Ishikawa (cell line): ENCODE measurements at regions not wholly inside any gene's neighbourhood (a gene's known extent, or its start where the extent isn't known, plus 50 kb on each side); places are given as distances from the start of the nearest gene placed in this dataset.

ENCODE experiments used
- CEBPB ChIP-seq: IDR thresholded peaks from 2 replicates; pipeline ENCODE4 v1.6.1; 2012
- CREB1 ChIP-seq: IDR thresholded peaks from 2 replicates; pipeline ENCODE4 v1.6.1; 2012; ENCODE audit warnings: low read depth
- EGR1 ChIP-seq: IDR thresholded peaks from 2 replicates; pipeline ENCODE4 v1.6.1; 2012
- EP300 ChIP-seq: IDR thresholded peaks from 2 replicates; pipeline ENCODE4 v1.6.1; 2012; ENCODE audit warnings: borderline replicate concordance
- FOXM1 ChIP-seq: IDR thresholded peaks from 2 replicates; pipeline ENCODE4 v1.6.1; 2012; ENCODE audit warnings: low read depth, borderline replicate concordance
- NFIC ChIP-seq: IDR thresholded peaks from 2 replicates; pipeline ENCODE4 v1.6.1; 2012
- RAD21 ChIP-seq: IDR thresholded peaks from 2 replicates; pipeline ENCODE4 v1.6.1; 2012; ENCODE audit warnings: low read depth
- REST ChIP-seq: IDR thresholded peaks from 2 replicates; pipeline ENCODE4 v1.6.1; 2012; ENCODE audit warnings: low read depth, mild to moderate bottlenecking
- TAF1 ChIP-seq: IDR thresholded peaks from 2 replicates; pipeline ENCODE4 v1.6.1; 2012; ENCODE audit warnings: low read depth, mild to moderate bottlenecking
- TCF12 ChIP-seq: IDR thresholded peaks from 2 replicates; pipeline ENCODE4 v1.6.1; 2012; ENCODE audit warnings: low read depth
- TEAD4 ChIP-seq: IDR thresholded peaks from 2 replicates; pipeline ENCODE4 v1.6.1; 2012
- YY1 ChIP-seq: IDR thresholded peaks from 2 replicates; pipeline ENCODE4 v1.6.1; 2012; ENCODE audit warnings: low read depth
- ZBTB7A ChIP-seq: IDR thresholded peaks from 2 replicates; pipeline ENCODE4 v1.6.1; 2012; ENCODE audit warnings: low read depth
- TF ChIP-seq, protein P1 (sequence below): IDR thresholded peaks from 2 replicates; pipeline ENCODE4 v1.6.1; 2012
- TF ChIP-seq, protein P2 (sequence below): IDR thresholded peaks from 2 replicates; pipeline ENCODE4 v1.6.1; 2012

- TF ChIP-seq RAD21, result no peak
- no peak for TF ChIP-seq CREB1
- no peak for TF ChIP-seq CEBPB
- TF ChIP-seq REST, result no peak
- no peak for TF ChIP-seq NFIC
- TF ChIP-seq ZBTB7A, result no peak
- TF ChIP-seq YY1, result no peak
- TF ChIP-seq, protein P1, sequence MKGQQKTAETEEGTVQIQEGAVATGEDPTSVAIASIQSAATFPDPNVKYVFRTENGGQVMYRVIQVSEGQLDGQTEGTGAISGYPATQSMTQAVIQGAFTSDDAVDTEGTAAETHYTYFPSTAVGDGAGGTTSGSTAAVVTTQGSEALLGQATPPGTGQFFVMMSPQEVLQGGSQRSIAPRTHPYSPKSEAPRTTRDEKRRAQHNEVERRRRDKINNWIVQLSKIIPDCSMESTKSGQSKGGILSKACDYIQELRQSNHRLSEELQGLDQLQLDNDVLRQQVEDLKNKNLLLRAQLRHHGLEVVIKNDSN, result no peak
- TF ChIP-seq FOXM1, result no peak
- TF ChIP-seq EGR1, result no peak
- TF ChIP-seq TCF12, result no peak
- TF ChIP-seq, protein P2, sequence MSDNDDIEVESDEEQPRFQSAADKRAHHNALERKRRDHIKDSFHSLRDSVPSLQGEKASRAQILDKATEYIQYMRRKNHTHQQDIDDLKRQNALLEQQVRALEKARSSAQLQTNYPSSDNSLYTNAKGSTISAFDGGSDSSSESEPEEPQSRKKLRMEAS, result no peak
- no peak for TF ChIP-seq TAF1
- no peak for TF ChIP-seq TEAD4
- TF ChIP-seq EP300, result no peak
Measured at GRCh38 chr14:96730386-96730785, 66.8 kb upstream of the VRK1 start.

DNA sequence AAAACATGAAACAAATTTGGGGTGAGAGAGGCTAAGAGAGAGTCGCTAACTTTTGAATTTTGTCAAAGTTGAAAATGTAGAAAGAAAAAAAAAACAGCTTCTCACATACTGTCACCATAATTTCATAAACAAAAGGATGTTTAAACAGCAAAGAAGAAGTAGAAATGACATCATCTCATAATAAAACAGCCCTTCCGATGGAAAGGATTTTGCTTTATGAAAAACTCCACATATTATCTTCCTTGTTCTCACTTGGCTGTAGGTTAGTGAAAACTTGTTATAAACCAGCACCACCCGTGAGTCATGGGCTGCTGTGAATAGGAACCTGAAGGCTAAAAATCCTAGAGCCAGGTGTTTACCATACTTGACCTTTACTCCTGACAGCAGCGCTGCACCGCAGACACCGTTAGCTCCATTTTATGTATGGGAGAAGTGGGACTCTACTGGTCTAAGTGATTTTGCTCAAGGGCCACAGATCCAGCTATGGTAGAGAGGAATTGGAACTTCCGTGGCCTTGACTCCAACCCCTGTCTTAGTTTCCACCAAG is 63.0 kb upstream of the VRK1 start:
- TF ChIP-seq EP300 (no peak), YY1 (no peak), NFIC (no peak), TEAD4 (no peak), REST (no peak), CREB1 (no peak), CEBPB (no peak), FOXM1 (no peak), EGR1 (no peak), RAD21 (no peak), ZBTB7A (no peak), TAF1 (no peak), TCF12 (no peak)
- TF ChIP-seq, protein P1, result no peak
- TF ChIP-seq, protein P2, result no peak

- TF ChIP-seq EP300 (no peak), ZBTB7A (no peak), TEAD4 (no peak), EGR1 (no peak), TCF12 (no peak), NFIC (no peak), RAD21 (no peak), CEBPB (no peak), REST (no peak), TAF1 (no peak)
- TF ChIP-seq, protein P2, result no peak
- TF ChIP-seq, protein P1, result no peak
Measured at GRCh38 chr14:96735526-96735925, 61.7 kb upstream of the VRK1 start.

DNA sequence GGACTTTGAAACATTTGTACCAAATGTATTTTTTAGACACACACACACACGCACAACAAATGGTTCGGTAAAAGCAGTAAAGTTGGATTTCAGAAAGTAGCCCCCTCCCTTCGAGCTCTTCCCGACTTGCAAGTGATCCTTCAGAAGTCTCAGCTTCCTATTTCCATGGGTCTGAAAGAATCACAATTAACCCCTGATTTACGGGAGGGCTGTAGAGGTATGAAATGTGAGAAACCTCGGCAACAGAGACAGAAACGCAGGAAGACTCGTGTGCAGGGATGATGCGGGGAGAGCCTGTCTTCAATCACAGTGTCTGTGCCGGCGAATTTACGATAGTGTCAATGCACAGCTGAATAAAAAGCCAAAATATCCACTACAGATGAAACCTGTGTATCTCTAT is 60.7 kb upstream of the VRK1 start:
- no peak for TF ChIP-seq FOXM1
- no peak for TF ChIP-seq TCF12
- TF ChIP-seq RAD21, result no peak
- TF ChIP-seq EP300, result no peak
- no peak for TF ChIP-seq TEAD4
- TF ChIP-seq ZBTB7A, result no peak
- no peak for TF ChIP-seq TAF1
- no peak for TF ChIP-seq CEBPB
- TF ChIP-seq, protein P2, result no peak
- no peak for TF ChIP-seq REST
- TF ChIP-seq, protein P1, result no peak
- no peak for TF ChIP-seq NFIC
